H9 (cell line): ENCODE measurements at regions not wholly inside any gene's neighbourhood (a gene's known extent, or its start where the extent isn't known, plus 50 kb on each side); places are given as distances from the start of the nearest gene placed in this dataset.

ENCODE experiments used
- DNase-seq: peaks from one replicate; pipeline ENCODE4 v3.0.0-alpha.2; 2017
- H2AFZ ChIP-seq: one replicate; pipeline ENCODE4 v1.6.1; 2013; ENCODE audit warnings: mild to moderate bottlenecking, low read length, control low read depth, moderate library complexity
- H2AK5ac ChIP-seq: 2 replicates; pipeline ENCODE4 v1.6.1; 2013; ENCODE audit warnings: low read length, control low read depth, mixed read lengths; ENCODE audit not compliant: insufficient read length
- H2BK120ac ChIP-seq: one replicate; pipeline ENCODE4 v1.6.1; 2013; ENCODE audit warnings: low read depth, mild to moderate bottlenecking, low read length, control low read depth, inconsistent platforms; ENCODE audit not compliant: poor library complexity, severe bottlenecking
- H2BK12ac ChIP-seq: 2 replicates; pipeline ENCODE4 v1.6.1; 2013; ENCODE audit warnings: low read length, control low read depth, mixed read lengths, low read depth; ENCODE audit not compliant: insufficient read length
- H2BK15ac ChIP-seq: 2 replicates; pipeline ENCODE4 v1.6.1; 2013; ENCODE audit warnings: low read depth, low read length, control low read depth
- H2BK20ac ChIP-seq: one replicate; pipeline ENCODE4 v1.6.1; 2013; ENCODE audit warnings: low read depth, mild to moderate bottlenecking, low read length, control low read depth, inconsistent platforms; ENCODE audit not compliant: poor library complexity, severe bottlenecking
- H2BK5ac ChIP-seq: 2 replicates; pipeline ENCODE4 v1.6.1; 2013; ENCODE audit warnings: low read length, control low read depth, mixed read lengths; ENCODE audit not compliant: insufficient read length
- H3K14ac ChIP-seq: 2 replicates; pipeline ENCODE4 v1.6.1; 2013; ENCODE audit warnings: low read length, control low read depth; ENCODE audit not compliant: insufficient read depth
- H3K18ac ChIP-seq: 2 replicates; pipeline ENCODE4 v1.6.1; 2013; ENCODE audit warnings: low read depth, mild to moderate bottlenecking, mixed read lengths, low read length, control low read depth; ENCODE audit not compliant: insufficient read length
- H3K23ac ChIP-seq: 2 replicates; pipeline ENCODE4 v1.6.1; 2013; ENCODE audit warnings: low read length, control low read depth, mixed read lengths, low read depth; ENCODE audit not compliant: insufficient read length
- H3K23me2 ChIP-seq: 2 replicates; pipeline ENCODE4 v1.6.1; 2013; ENCODE audit warnings: low read depth, mild to moderate bottlenecking, mixed read lengths, low read length, control low read depth; ENCODE audit not compliant: insufficient read length, poor library complexity, severe bottlenecking
- H3K27ac ChIP-seq: 2 replicates; pipeline ENCODE4 v1.5.1; 2013; ENCODE audit warnings: low read length, control low read depth, mixed read lengths, low read depth; ENCODE audit not compliant: insufficient read length
- H3K27me3 ChIP-seq: 2 replicates; pipeline ENCODE4 v1.6.1; 2013; ENCODE audit warnings: low read length, control low read depth, inconsistent platforms; ENCODE audit not compliant: insufficient read depth
- H3K4ac ChIP-seq: 2 replicates; pipeline ENCODE4 v1.6.1; 2013; ENCODE audit warnings: low read depth, mild to moderate bottlenecking, control low read depth, inconsistent platforms, low read length, moderate library complexity
- H3K4me1 ChIP-seq: 2 replicates; pipeline ENCODE4 v1.6.1; 2013; ENCODE audit warnings: low read length, control low read depth, inconsistent platforms; ENCODE audit not compliant: insufficient read depth
- H3K4me2 ChIP-seq: 2 replicates; pipeline ENCODE4 v1.6.1; 2013; ENCODE audit warnings: low read length, control low read depth, mixed read lengths; ENCODE audit not compliant: insufficient read length, insufficient read depth
- H3K56ac ChIP-seq: 2 replicates; pipeline ENCODE4 v1.6.1; 2013; ENCODE audit warnings: low read depth, mild to moderate bottlenecking, mixed read lengths, low read length, control low read depth; ENCODE audit not compliant: insufficient read length
- H3K79me1 ChIP-seq: 2 replicates; pipeline ENCODE4 v1.6.1; 2013; ENCODE audit warnings: low read depth, mild to moderate bottlenecking, moderate library complexity, low read length, control low read depth, inconsistent platforms; ENCODE audit not compliant: insufficient read depth, poor library complexity, severe bottlenecking
- H3K79me2 ChIP-seq: 2 replicates; pipeline ENCODE4 v1.6.1; 2013; ENCODE audit warnings: low read length, control low read depth, inconsistent platforms; ENCODE audit not compliant: insufficient read depth
- H3K9ac ChIP-seq: 2 replicates; pipeline ENCODE4 v1.6.1; 2013; ENCODE audit warnings: low read length, control low read depth, mixed read lengths; ENCODE audit not compliant: insufficient read length; ENCODE audit errors: extremely low read depth
- H3K9me3 ChIP-seq: one replicate; pipeline ENCODE4 v1.6.1; 2013; ENCODE audit warnings: low read depth, low read length, inconsistent platforms; ENCODE audit not compliant: control insufficient read depth
- H3T11ph ChIP-seq: one replicate; pipeline ENCODE4 v1.6.1; 2013; ENCODE audit warnings: mild to moderate bottlenecking, low read length, control low read depth, inconsistent platforms
- H4K20me1 ChIP-seq: one replicate; pipeline ENCODE4 v1.6.1; 2013; ENCODE audit not compliant: control insufficient read depth, insufficient read length, insufficient read depth
- H4K5ac ChIP-seq: 2 replicates; pipeline ENCODE4 v1.6.1; 2013; ENCODE audit warnings: low read depth, mild to moderate bottlenecking, mixed read lengths, low read length, control low read depth; ENCODE audit not compliant: insufficient read length
- H4K8ac ChIP-seq: replicated peaks from 2 replicates; pipeline ENCODE4 v1.6.1; 2013; ENCODE audit warnings: low read length, control low read depth, mixed read lengths, low read depth; ENCODE audit not compliant: insufficient read length
- H4K91ac ChIP-seq: 2 replicates; pipeline ENCODE4 v1.6.1; 2013; ENCODE audit warnings: low read depth, mild to moderate bottlenecking, moderate library complexity, mixed read lengths, low read length, control low read depth; ENCODE audit not compliant: insufficient read length
- H3K27ac Mint-ChIP-seq, 3 experiments: 2 replicates in 2 of 3; 3 replicates in 1 of 3; pipeline ENCODE4 v1.8.0; 2020 to 2021; ENCODE audit warnings: mixed read lengths in 3 of 3, mild to moderate bottlenecking in 1 of 3, moderate library complexity in 1 of 3
- H3K27me3 Mint-ChIP-seq: 2 replicates; pipeline ENCODE4 v1.8.0; 2021; ENCODE audit warnings: low read depth, mild to moderate bottlenecking, moderate library complexity, mixed read lengths
- H3K36me3 Mint-ChIP-seq, 3 experiments: 2 replicates in 2 of 3; 3 replicates in 1 of 3; pipeline ENCODE4 v1.8.0; 2020 to 2021; ENCODE audit warnings: low read depth in 3 of 3, mixed read lengths in 3 of 3; ENCODE audit not compliant: insufficient read depth in 1 of 3
- H3K4me1 Mint-ChIP-seq, 2 experiments: 2 replicates each; pipeline ENCODE4 v1.8.0; 2020; ENCODE audit warnings: mixed read lengths in 2 of 2
- H3K4me3 Mint-ChIP-seq, 2 experiments: 2 replicates in 1 of 2; 3 replicates in 1 of 2; pipeline ENCODE4 v1.8.0; 2020 to 2021; ENCODE audit warnings: mild to moderate bottlenecking in 2 of 2, mixed read lengths in 2 of 2, moderate library complexity in 1 of 2
- H3K9me3 Mint-ChIP-seq, 2 experiments: 2 replicates in 1 of 2; 3 replicates in 1 of 2; pipeline ENCODE4 v1.8.0; 2020; ENCODE audit warnings: mild to moderate bottlenecking in 2 of 2, mixed read lengths in 2 of 2, moderate library complexity in 1 of 2
- CTCF ChIP-seq: fragments of 200-600 bp; sonication (generic); conservative IDR thresholded peaks from 3 replicates; pipeline ENCODE4 v1.8.0; 2021; ENCODE audit warnings: antibody characterized with exemption, mild to moderate bottlenecking
- WGBS: extraction: QIAGEN DNeasy Blood & Tissue Kit; methylation state at CpG from one replicate; pipeline ENCODE4 v1.1.7; 2013; ENCODE audit warnings: missing lambda C conversion rate, low lambda C conversion rate, mixed read lengths; ENCODE audit not compliant: insufficient read length; ENCODE audit errors: extremely low coverage; 5-methylcytosine and 5-hydroxymethylcytosine counted together

GRCh38 chr11:112903340-112903739 lies 57.9 kb upstream of the NCAM1 start:
- no peaks in the 10 kb centered on the region for H3K23me2 ChIP-seq
- no peak overlapping the region for H3K23ac ChIP-seq
- no peaks in the 10 kb centered on the region for H3K79me1 ChIP-seq
- H2BK20ac ChIP-seq: no peak overlapping the region
- H3K9ac ChIP-seq: no peak overlapping the region
- H3K56ac ChIP-seq: no peak overlapping the region
- H3K27me3 Mint-ChIP-seq: peaks cover 12% of the 10 kb centered on the region
- no peaks in the 10 kb centered on the region for H4K20me1 ChIP-seq
- no peaks in the 10 kb centered on the region for H3K4me1 Mint-ChIP-seq
- H3K9me3 Mint-ChIP-seq: no peaks in the 10 kb centered on the region; a peak in 1 of 5 replicates
- H3K36me3 Mint-ChIP-seq: no peaks in the 10 kb centered on the region
- no peak overlapping the region for H3K27ac Mint-ChIP-seq
- H2BK12ac ChIP-seq: no peak overlapping the region
- no peak overlapping the region for H3K27ac ChIP-seq
- no peak overlapping the region for H2AK5ac ChIP-seq
- no peaks in the 10 kb centered on the region for H3K9me3 ChIP-seq
- no peak overlapping the region for H4K5ac ChIP-seq
- H2AFZ ChIP-seq: no peak overlapping the region
- no peak for TF ChIP-seq CTCF
- no peaks in the 10 kb centered on the region for H3K4me1 ChIP-seq
- no peak overlapping the region for H2BK5ac ChIP-seq
- no peak overlapping the region for H3K4me3 Mint-ChIP-seq
- H2BK15ac ChIP-seq: no peak overlapping the region
- H3K18ac ChIP-seq: no peak overlapping the region
- no peaks in the 10 kb centered on the region for H3K27me3 ChIP-seq
- H3K14ac ChIP-seq: no peak overlapping the region
- no peak overlapping the region for H2BK120ac ChIP-seq
- no peak overlapping the region for H3T11ph ChIP-seq
- no peak for DNase-seq
- H4K8ac ChIP-seq: no peak overlapping the region
- H3K4ac ChIP-seq: no peak overlapping the region
- H4K91ac ChIP-seq: no peak overlapping the region
- no peak overlapping the region for H3K4me2 ChIP-seq
- no peaks in the 10 kb centered on the region for H3K79me2 ChIP-seq
- WGBS: no CpG with 5 or more reads among the region's 5 CpGs
